SK-N-SH (cell line): ENCODE measurements at regions not wholly inside any gene's neighbourhood (a gene's known extent, or its start where the extent isn't known, plus 50 kb on each side); places are given as distances from the start of the nearest gene placed in this dataset.

Experiments used
- CTCF ChIA-PET: fragments of 300-600, 350-600 bp; formaldehyde crosslinking; extraction: SDS; loops from one replicate; lab custom pipeline; 2021; lab: Yijun Ruan, JAX
- POLR2A ChIA-PET: fragments of 350-600 bp; sonication (Branson Sonifier 250); formaldehyde crosslinking; extraction: SDS; loops from one replicate; lab custom pipeline; 2020; ENCODE audit warnings: antibody characterized with exemption, inconsistent platforms; lab: Yijun Ruan, JAX
- DNase-seq: peaks from one replicate; pipeline ENCODE4 v3.0.0; 2012
- H2AFZ ChIP-seq: fragments of 200-600 bp; sonication (generic); 2 replicates; pipeline ENCODE4 v1.8.1; 2016; ENCODE audit warnings: antibody characterized with exemption, mild to moderate bottlenecking, low read depth
- H3F3A ChIP-seq: fragments of 200-600 bp; sonication (generic); replicated peaks from 2 replicates; pipeline ENCODE3; 2016; ENCODE audit warnings: antibody characterized with exemption, mild to moderate bottlenecking; ENCODE audit not compliant: insufficient read depth
- H3K27ac ChIP-seq, 2 experiments: fragments of 200-500 bp in 1 of 2; fragments of 200-600 bp in 1 of 2; sonication (Bioruptor generic) in 1 of 2; sonication (generic), shearing (Covaris generic) in 1 of 2; 2 replicates each; pipeline versions ENCODE4 v1.5.1 to v1.6.1; 2014 to 2016; ENCODE audit warnings: low read depth in 2 of 2, inconsistent platforms in 1 of 2, low read length in 1 of 2, mild to moderate bottlenecking in 1 of 2, mixed read lengths in 1 of 2
- H3K27me3 ChIP-seq: fragments of 200-600 bp; sonication (generic), shearing (Covaris generic); 2 replicates; pipeline ENCODE4 v1.6.1; 2016; ENCODE audit warnings: mixed run types; ENCODE audit not compliant: insufficient read depth
- H3K36me3 ChIP-seq, 2 experiments: fragments of 200-500 bp in 1 of 2; fragments of 200-600 bp in 1 of 2; sonication (Bioruptor generic) in 1 of 2; sonication (generic) in 1 of 2; replicated peaks in 1 of 2; 2 replicates each; pipeline versions ENCODE3 to v1.5.1; 2014 to 2016; ENCODE audit warnings: low read length in 1 of 2, mild to moderate bottlenecking in 1 of 2; ENCODE audit not compliant: insufficient read depth in 2 of 2, control insufficient read depth in 1 of 2
- H3K4me1 ChIP-seq, 2 experiments: fragments of 200-500 bp in 1 of 2; fragments of 200-600 bp in 1 of 2; sonication (Bioruptor generic) in 1 of 2; sonication (generic), shearing (Covaris generic) in 1 of 2; 2 replicates each; pipeline versions ENCODE4 v1.5.1 to v1.6.1; 2014 to 2016; ENCODE audit warnings: low read depth in 1 of 2, low read length in 1 of 2, mixed run types in 1 of 2; ENCODE audit not compliant: insufficient read depth in 2 of 2, control insufficient read depth in 1 of 2
- H3K4me2 ChIP-seq: fragments of 200-600 bp; sonication (generic), shearing (Covaris generic); 2 replicates; pipeline ENCODE4 v1.6.1; 2017; ENCODE audit warnings: mixed run types
- H3K4me3 ChIP-seq, 2 experiments: fragments of 200-500 bp in 1 of 2; fragments of 200-600 bp in 1 of 2; sonication (Bioruptor generic) in 1 of 2; sonication (generic), shearing (Covaris generic) in 1 of 2; 2 replicates each; pipeline versions ENCODE4 v1.5.1 to v1.8.1; 2014 to 2016; ENCODE audit warnings: low read depth in 2 of 2, inconsistent platforms in 1 of 2, low read length in 1 of 2, mild to moderate bottlenecking in 1 of 2, mixed read lengths in 1 of 2, moderate library complexity in 1 of 2
- H3K79me2 ChIP-seq: fragments of 200-600 bp; sonication (generic); 2 replicates; pipeline ENCODE4 v1.8.1; 2017; ENCODE audit warnings: mild to moderate bottlenecking; ENCODE audit not compliant: insufficient read depth
- H3K9ac ChIP-seq: fragments of 200-600 bp; sonication (generic); 2 replicates; pipeline ENCODE4 v1.6.1; 2017; ENCODE audit warnings: mixed run types
- H3K9me2 ChIP-seq: fragments of 200-600 bp; sonication (generic); 2 replicates; pipeline ENCODE4 v1.6.1; 2017; ENCODE audit warnings: mixed run types
- H3K9me3 ChIP-seq: fragments of 200-600 bp; sonication (generic); 2 replicates; pipeline ENCODE4 v1.6.1; 2017; ENCODE audit warnings: mixed run types, mild to moderate bottlenecking, moderate library complexity
- H4K20me1 ChIP-seq: fragments of 200-600 bp; sonication (generic); 2 replicates; pipeline ENCODE4 v1.6.1; 2017; ENCODE audit warnings: mild to moderate bottlenecking, mixed run types; ENCODE audit not compliant: insufficient read depth
- ELF1 ChIP-seq: IDR thresholded peaks from 2 replicates; pipeline ENCODE4 v1.4.0; 2012
- EP300 ChIP-seq, 2 experiments: IDR thresholded peaks; 2 replicates each; pipeline versions ENCODE4 v1.4.0 to v1.6.1; 2012; ENCODE audit warnings: borderline replicate concordance in 1 of 2, low read depth in 1 of 2, low read length in 1 of 2
- EZH2phosphoT487 ChIP-seq: fragments of 200-600 bp; sonication (generic); IDR thresholded peaks from 2 replicates; pipeline ENCODE4 v1.6.1; 2017; ENCODE audit warnings: low read depth, mixed run types, mild to moderate bottlenecking, antibody characterized with exemption, moderate library complexity, borderline replicate concordance
- FOXJ3 ChIP-seq: sonication (generic); formaldehyde crosslinking; IDR thresholded peaks from 2 replicates; pipeline ENCODE4 v1.5.1; 2020; ENCODE audit warnings: mild to moderate bottlenecking, missing genetic modification reagents
- FOXM1 ChIP-seq: IDR thresholded peaks from 2 replicates; pipeline ENCODE4 v1.4.0; 2012; ENCODE audit warnings: low read depth, mild to moderate bottlenecking
- GATA2 ChIP-seq: sonication (generic); formaldehyde crosslinking; IDR thresholded peaks from 2 replicates; pipeline ENCODE4 v1.5.0; 2020; ENCODE audit warnings: mild to moderate bottlenecking, missing genetic modification reagents
- IRF3 ChIP-seq: fragments of 150-350 bp; IDR thresholded peaks from 2 replicates; pipeline ENCODE4 v1.6.1; 2016; ENCODE audit warnings: mild to moderate bottlenecking, low read depth, low read length
- NRF1 ChIP-seq: IDR thresholded peaks from 2 replicates; pipeline ENCODE4 v1.6.1; 2012; ENCODE audit warnings: low read depth, mild to moderate bottlenecking, low read length
- PBX3 ChIP-seq: IDR thresholded peaks from 2 replicates; pipeline ENCODE4; 2012
- POLR2AphosphoS5 ChIP-seq: IDR thresholded peaks from 2 replicates; pipeline ENCODE4 v1.6.1; 2012; ENCODE audit warnings: low read depth, low read length
- RCOR1 ChIP-seq: fragments of 150-350 bp; IDR thresholded peaks from 2 replicates; pipeline ENCODE4 v1.6.1; 2017; ENCODE audit warnings: antibody characterized with exemption, low read length
- RXRA ChIP-seq: IDR thresholded peaks from 2 replicates; pipeline ENCODE4 v1.4.0; 2012; ENCODE audit warnings: low read depth, mild to moderate bottlenecking, borderline replicate concordance
- SIN3A ChIP-seq: IDR thresholded peaks from 2 replicates; pipeline ENCODE4 v1.6.1; 2012; ENCODE audit warnings: low read depth, mild to moderate bottlenecking, low read length, moderate library complexity, borderline replicate concordance
- SMC3 ChIP-seq: IDR thresholded peaks from 2 replicates; pipeline ENCODE4 v1.6.1; 2012; ENCODE audit warnings: low read depth, low read length, improper control_type of control experiment
- TCF12 ChIP-seq: IDR thresholded peaks from 2 replicates; pipeline ENCODE4 v1.4.0; 2012
- USF2 ChIP-seq: fragments of 150-350 bp; IDR thresholded peaks from 2 replicates; pipeline ENCODE4 v1.6.1; 2017; ENCODE audit warnings: antibody characterized with exemption, low read length, low read depth, borderline replicate concordance
- WGBS: methylation state at CpG from one replicate; pipeline ENCODE4 v1.1.6; 2017; ENCODE audit warnings: low lambda C conversion rate; 5-methylcytosine and 5-hydroxymethylcytosine counted together
- TF ChIP-seq, protein P1 (sequence below): IDR thresholded peaks from 2 replicates; pipeline ENCODE4 v1.4.0; 2012; ENCODE audit warnings: low read depth, borderline replicate concordance
- TF ChIP-seq, protein P2 (sequence below): IDR thresholded peaks from 2 replicates; pipeline ENCODE4 v1.6.1; 2012; ENCODE audit warnings: mild to moderate bottlenecking, low read depth, low read length, moderate library complexity

DNA sequence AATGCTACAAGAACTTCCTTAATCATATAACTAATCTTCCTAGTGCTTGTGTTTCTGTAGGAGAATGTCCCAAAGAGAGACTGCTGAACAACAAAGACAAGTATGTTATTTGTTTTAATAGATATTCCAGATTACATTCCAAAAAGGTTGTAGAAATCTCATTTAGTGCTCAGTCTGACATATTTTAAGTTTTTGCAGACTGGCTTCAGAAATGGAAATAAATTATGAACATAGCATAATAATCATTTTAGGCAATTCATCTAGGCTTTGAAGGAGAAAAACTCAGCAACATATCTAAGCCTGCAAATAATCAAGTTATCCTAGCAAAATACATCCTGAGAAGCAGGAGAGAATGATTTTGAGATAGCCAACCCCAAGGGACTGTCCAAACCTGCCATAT is 171.6 kb upstream of the CDH5 start:
- POLR2A ChIA-PET = no interaction called here
- TF ChIP-seq PBX3 (no peak), USF2 (no peak), EZH2phosphoT487 (no peak), RXRA (no peak), SMC3 (no peak), FOXM1 (no peak), FOXJ3 (no peak), NRF1 (no peak), ELF1 (no peak), IRF3 (no peak)
- TF ChIP-seq, protein P1, sequence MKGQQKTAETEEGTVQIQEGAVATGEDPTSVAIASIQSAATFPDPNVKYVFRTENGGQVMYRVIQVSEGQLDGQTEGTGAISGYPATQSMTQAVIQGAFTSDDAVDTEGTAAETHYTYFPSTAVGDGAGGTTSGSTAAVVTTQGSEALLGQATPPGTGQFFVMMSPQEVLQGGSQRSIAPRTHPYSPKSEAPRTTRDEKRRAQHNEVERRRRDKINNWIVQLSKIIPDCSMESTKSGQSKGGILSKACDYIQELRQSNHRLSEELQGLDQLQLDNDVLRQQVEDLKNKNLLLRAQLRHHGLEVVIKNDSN = no peak
- TF ChIP-seq, all 33 proteins: peak for 0
- CTCF ChIA-PET = no interaction called here

DNA sequence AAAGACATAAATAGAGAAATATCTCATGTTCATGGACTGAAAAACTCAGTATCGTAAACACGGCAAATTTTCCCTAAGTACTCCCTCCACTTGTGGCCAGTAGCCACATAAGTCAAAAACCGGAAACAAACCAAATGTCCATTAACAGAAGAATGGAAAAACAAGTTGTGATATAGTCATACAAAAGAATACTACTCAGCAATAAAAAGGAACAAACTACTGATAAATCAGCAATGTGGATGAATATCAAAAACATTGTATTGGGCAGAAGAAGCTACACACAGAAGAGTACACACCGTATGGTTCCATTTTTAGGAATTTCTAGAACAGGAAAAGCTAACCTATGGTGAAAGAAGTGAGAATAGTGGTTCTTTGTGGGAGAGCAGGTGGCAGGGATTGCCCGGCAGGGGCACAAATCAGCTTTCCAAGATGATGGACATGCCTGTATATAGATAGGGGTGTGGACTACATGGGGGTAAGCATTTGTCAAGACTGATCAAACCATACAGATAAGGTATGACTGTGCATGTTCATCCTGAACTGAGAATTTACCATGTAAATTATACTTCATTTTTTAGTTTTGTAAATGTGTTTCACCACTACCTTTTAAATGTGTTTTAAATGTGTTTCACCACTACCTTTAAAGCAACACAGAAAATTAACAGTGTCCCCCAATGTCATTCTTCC is 172.8 kb upstream of the CDH5 start:
- H3K27me3 ChIP-seq = 0 out of 2 replicates have a peak, but pooled peaks cover under 1% of the 10 kb centered on the region
- POLR2A ChIA-PET = no interaction called here

More for the DNA sequence above, 171.6 kb upstream of the CDH5 start:
- no peaks in the 10 kb centered on the region for H3K27me3 ChIP-seq
- H3K27ac ChIP-seq = no peak overlapping the region
- no peaks in the 10 kb centered on the region; a peak in 1 of 4 replicates for H3K4me1 ChIP-seq
- H3F3A ChIP-seq = no peaks in the 10 kb centered on the region
- H2AFZ ChIP-seq = no peak overlapping the region
- H3K9me2 ChIP-seq = no peaks in the 10 kb centered on the region
- H3K9me3 ChIP-seq = no peaks in the 10 kb centered on the region
- no peaks in the 10 kb centered on the region for H3K36me3 ChIP-seq
- H3K79me2 ChIP-seq = no peaks in the 10 kb centered on the region
- no peak for DNase-seq
- H3K4me2 ChIP-seq = no peak overlapping the region
- H3K4me3 ChIP-seq = no peak overlapping the region
- H4K20me1 ChIP-seq = no peaks in the 10 kb centered on the region
- H3K9ac ChIP-seq = no peak overlapping the region

More for the DNA sequence above, 172.8 kb upstream of the CDH5 start:
- Histone ChIP-seq H3K9me3 (no peaks in the 10 kb centered on the region), H2AFZ (no peak overlapping the region), H3K4me3 (no peak overlapping the region), H3K36me3 (no peaks in the 10 kb centered on the region), H3K9me2 (no peaks in the 10 kb centered on the region), H3K4me1 (peaks cover 0 to 2% of the 10 kb centered on the region in 2 experiments; a peak in 1 of 4 replicates), H4K20me1 (no peaks in the 10 kb centered on the region), H3K9ac (no peak overlapping the region), H3K27ac (no peak overlapping the region), H3F3A (peaks cover 3% of the 10 kb centered on the region), H3K4me2 (no peak overlapping the region), H3K79me2 (no peaks in the 10 kb centered on the region)
- TF ChIP-seq, protein P2, sequence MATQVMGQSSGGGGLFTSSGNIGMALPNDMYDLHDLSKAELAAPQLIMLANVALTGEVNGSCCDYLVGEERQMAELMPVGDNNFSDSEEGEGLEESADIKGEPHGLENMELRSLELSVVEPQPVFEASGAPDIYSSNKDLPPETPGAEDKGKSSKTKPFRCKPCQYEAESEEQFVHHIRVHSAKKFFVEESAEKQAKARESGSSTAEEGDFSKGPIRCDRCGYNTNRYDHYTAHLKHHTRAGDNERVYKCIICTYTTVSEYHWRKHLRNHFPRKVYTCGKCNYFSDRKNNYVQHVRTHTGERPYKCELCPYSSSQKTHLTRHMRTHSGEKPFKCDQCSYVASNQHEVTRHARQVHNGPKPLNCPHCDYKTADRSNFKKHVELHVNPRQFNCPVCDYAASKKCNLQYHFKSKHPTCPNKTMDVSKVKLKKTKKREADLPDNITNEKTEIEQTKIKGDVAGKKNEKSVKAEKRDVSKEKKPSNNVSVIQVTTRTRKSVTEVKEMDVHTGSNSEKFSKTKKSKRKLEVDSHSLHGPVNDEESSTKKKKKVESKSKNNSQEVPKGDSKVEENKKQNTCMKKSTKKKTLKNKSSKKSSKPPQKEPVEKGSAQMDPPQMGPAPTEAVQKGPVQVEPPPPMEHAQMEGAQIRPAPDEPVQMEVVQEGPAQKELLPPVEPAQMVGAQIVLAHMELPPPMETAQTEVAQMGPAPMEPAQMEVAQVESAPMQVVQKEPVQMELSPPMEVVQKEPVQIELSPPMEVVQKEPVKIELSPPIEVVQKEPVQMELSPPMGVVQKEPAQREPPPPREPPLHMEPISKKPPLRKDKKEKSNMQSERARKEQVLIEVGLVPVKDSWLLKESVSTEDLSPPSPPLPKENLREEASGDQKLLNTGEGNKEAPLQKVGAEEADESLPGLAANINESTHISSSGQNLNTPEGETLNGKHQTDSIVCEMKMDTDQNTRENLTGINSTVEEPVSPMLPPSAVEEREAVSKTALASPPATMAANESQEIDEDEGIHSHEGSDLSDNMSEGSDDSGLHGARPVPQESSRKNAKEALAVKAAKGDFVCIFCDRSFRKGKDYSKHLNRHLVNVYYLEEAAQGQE = no peak
- no peak for TF ChIP-seq TCF12
- no peak for TF ChIP-seq EP300 (IDR thresholded peaks at IDR 0.05; ENCODE audit: borderline replicate concordance in 1 of 2, low read depth in 1 of 2, low read length in 1 of 2)
- TF ChIP-seq GATA2 (CRISPR knock-in tag) = no peak
- TF ChIP-seq POLR2AphosphoS5 = no peak
- TF ChIP-seq, protein P1 = no peak
- no peak for TF ChIP-seq SMC3
- no peak for TF ChIP-seq RCOR1
- no peak for TF ChIP-seq RXRA
- TF ChIP-seq EZH2phosphoT487 = no peak
- TF ChIP-seq SIN3A = no peak
- 68% methylated on average over 5 of the region's 5 CpGs for WGBS
- DNase-seq = no peak
- CTCF ChIA-PET = interaction anchor here (1.2 kb wide), 1 partner anchor 12 kb away, joined by 3 read pairs; no protein-coding TSS in a partner anchor
